GM21529 (cell line): ENCODE measurements at regions not wholly inside any gene's neighbourhood (a gene's known extent, or its start where the extent isn't known, plus 50 kb on each side); places are given as distances from the start of the nearest gene placed in this dataset.
"Not testable (repeated sequence)": the region's sequence is repeated elsewhere in the genome, so short reads cannot be mapped to it uniquely, and the experiment has no call there.

Experiments used
- ATAC-seq: cut with Tn5 transposase; IDR thresholded peaks from one replicate; pipeline ENCODE4 v1.9.1; 2021; ENCODE audit not compliant: unreplicated experiment

DNA sequence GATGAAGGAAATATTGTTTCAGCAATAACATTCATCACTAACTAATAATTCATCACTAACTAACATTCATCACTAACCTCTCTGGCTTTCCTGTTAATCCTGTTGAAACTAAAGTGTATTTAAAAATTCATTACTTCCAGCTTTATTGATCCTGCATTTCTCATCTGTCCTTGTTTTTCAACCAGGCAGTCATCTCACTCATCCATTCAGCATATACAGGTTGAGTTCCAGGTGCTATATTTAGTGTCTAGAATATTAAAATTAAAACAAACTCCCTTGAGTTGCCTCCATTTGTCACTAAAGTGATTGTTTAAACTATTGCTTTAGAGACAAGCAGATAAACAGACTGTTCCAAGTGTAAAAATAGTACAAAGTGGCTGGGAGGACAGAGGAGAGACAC lies 58.1 kb downstream of the ATXN7L3B start:
- ATAC-seq = no peak

- no peak for ATAC-seq
Measured at GRCh38 chr12:74598819-74599218, 61.2 kb downstream of the ATXN7L3B start.

- no peak for ATAC-seq
Measured at GRCh38 chr12:74599932-74600331, 62.3 kb downstream of the ATXN7L3B start.

- not testable (repeated sequence) for ATAC-seq
Measured at GRCh38 chr12:74600817-74601216, 63.2 kb downstream of the ATXN7L3B start.

DNA sequence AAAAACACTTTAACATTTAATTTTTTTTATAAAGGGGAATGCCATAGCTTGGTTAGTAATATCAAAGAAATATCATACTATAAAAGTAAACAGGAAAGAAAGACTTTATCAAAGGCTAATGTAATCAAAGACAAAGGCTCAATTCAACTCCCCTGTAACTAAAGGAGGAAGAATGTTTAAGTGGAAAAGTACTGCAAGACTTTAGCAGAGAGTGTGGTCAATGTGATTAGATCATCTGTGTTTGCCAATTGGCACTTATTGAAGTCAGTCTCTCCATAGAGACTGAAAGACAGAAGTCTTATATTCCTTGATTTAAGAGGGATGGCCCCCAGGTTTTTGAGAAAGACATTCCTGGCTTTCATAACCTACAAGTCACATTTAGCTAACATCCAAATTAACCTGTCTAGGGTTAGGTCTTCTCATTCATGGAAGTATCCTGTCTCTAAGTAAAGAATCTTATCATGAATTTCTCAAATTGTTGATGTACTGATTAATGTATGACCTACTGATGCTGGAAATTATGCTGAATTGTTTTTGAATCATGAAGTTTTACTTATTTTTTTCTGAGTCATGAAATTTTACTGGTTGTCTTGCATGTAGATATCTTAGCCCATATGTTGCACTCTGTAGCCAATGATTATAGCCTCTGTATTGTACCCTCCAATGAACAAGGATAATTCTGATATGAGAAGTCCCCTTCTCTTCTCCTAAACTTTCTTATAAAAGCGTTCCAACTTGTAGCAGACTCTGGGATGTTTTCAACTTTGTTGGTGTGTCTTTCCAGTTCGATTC lies 65.4 kb downstream of the ATXN7L3B start:
- ATAC-seq = no peak

GRCh38 chr12:74608231-74608775 lies 70.7 kb downstream of the ATXN7L3B start:
- ATAC-seq = no peak

DNA sequence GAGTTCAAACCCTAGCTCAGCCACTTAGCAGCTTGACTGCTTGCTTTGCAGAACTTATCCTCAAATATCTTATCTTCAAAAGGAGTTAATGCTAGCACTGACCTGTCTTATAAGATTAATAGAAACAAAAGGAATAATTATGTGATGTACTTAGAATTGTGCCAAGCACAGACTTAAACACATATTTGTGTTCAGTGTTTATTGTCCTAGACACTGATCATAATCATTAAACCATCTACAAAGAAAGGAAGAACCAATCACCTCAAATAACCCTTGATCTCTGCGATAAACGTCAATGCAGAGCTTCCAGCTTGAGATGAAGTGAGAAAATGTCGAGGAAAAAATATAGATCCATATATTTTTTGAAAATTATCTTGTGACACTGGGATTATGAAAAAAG lies 73.1 kb downstream of the ATXN7L3B start:
- no peak for ATAC-seq

DNA sequence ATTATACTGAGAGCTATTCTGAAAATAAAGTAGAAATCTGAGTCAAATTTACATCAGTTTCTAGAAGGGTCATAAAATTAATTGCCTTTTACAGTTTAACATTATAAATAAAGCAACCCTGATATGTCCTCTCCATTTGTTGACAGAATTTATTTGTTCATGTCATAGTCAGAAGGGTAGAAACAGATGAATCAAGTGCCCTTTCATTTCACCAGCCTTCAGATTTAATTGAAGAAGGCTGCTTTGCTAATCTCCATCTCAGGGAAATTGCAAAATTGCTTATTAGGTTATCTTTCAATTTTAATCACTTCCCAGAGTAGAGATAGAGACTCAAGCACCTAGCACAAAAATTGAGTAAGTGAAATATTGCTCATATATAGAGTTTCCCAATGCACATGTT lies 76.8 kb downstream of the ATXN7L3B start:
- ATAC-seq = no peak

DNA sequence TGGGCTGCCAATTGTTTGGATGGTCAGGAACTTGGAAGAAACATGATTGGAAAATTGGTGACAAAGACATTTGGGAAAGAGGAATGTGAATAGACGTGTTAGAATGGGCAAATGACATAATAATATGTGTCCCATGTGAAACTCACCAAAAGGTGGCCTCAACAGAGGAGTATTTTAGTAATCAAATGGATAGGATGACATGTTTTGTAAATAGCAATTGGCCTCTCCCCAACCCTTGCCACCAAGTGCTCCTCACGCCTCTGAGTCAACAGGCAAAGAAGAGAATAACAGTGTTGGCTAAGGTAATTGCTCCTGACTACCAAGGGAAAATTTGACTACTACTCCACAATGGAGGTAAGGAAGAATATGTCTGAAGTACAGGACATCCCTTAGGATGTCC lies 81.4 kb downstream of the ATXN7L3B start:
- ATAC-seq = no peak

DNA sequence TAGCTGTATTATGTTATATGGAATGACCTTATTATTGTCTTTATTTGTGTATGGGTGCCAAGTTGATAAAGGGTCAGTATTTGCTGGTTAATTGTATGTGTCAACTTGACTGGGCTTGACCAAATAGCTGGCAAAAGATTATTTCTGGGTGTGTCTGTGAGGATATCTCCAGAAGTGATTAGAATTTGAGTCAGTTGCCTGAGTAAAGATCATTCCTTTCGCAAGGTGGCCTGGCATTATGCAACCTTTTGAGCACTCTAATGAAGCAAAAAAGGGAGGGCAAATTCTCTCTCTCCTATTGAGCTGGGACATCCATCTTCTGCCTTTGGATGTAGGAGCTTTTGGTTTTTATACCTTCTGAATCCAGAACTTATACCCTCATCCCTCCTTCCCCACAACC lies 82.2 kb downstream of the ATXN7L3B start:
- ATAC-seq = no peak

GRCh38 chr12:74620921-74621320 lies 83.3 kb downstream of the ATXN7L3B start:
- ATAC-seq = no peak

DNA sequence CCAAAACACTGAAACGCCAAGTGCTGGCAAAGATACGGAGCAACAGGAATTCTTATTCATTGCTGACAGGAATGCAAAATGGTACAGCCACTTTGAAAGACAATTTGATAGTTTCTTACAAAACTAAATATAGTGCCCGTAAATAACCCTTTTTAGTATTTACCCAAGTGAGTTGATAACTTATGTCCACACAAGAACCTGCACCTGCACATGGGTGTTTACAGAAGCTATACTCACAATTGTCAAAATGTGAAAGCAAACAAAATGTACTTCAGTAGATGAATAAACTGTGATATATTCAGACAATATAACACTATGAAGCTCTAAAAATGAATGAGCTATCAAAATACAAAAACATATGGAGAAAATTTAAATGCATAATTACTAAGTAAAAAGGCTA lies 86.6 kb downstream of the ATXN7L3B start:
- ATAC-seq = no peak

DNA sequence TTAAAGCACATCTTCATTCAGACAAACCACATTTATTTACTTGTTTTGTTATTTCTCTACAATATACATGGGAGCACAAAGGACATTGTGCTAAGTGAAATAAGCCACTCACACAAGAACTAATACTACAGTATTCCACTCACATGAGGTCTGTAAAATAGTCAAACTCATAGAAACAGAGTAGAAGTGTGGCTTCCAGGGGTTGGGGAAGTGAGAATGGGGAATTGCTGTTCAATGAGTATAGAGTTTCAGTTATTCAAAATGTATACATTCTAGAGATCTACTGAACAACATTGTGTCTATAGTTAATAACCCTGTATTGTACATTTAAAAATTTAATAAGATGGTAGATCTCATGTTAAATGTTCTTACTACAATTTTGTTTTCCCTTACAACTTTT lies 88.8 kb downstream of the ATXN7L3B start:
- ATAC-seq = peak; percentile 80

DNA sequence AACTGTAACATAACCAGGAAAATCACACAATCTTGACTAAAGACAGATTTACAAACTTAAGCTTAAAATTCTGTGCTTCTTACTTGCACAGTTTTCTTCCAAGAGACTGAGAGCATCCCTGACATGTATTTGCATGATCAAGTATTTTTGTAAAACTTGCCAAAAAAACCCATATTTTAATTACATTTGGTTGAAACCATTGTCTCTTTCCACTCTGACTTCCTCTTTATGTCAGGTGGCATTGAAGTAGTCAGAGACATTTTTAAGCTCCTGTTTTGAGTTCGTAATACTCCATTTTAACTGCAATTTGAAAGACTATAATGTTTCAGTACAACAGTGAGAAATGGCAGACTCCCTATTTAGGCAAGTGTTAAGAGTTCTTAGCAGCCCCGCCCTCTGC lies 103.6 kb downstream of the ATXN7L3B start:
- ATAC-seq = no peak

DNA sequence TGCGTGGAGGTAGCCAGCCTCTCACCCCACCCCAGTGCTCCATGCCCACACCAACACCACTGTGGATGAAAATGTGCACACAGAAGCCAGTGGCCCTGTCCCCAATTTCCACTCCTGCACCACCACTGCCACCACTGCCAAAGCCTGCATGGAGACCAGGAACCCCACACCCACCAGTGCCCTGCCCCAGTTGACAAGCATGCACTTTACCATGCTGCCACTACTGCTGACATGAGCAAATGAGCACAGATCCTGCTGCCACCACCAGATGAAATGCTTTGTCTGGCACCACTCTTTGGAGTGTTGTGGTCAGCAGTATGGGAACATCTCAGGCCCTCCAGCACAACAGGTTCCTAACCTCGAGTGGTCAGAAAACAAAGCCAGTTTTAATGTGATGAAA lies 104.1 kb downstream of the ATXN7L3B start:
- ATAC-seq = no peak

DNA sequence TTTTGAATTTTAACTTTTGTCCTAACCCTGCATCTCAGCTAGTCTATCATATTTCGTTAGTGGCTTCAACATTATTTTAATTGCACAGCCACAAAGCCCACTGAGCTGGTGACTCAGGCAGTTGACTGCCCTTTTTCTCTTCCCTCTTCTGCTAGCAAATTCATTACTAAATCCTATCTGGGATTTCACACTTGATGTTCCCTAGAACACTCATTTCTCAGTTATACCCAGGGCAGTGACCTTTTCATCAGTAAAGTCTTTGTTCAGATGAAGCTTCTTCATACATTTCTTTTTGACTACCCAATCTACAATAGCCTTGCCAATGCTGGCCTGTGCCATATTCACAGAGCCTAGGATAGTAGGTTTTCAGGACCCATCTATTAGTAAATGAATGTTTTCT lies 107.0 kb downstream of the ATXN7L3B start:
- ATAC-seq = no peak

GRCh38 chr12:74646831-74647230 lies 109.2 kb downstream of the ATXN7L3B start:
- ATAC-seq = no peak

- no peak for ATAC-seq
Measured at GRCh38 chr12:74647256-74647655, 109.6 kb downstream of the ATXN7L3B start.

GRCh38 chr12:74656251-74656650 lies 118.6 kb downstream of the ATXN7L3B start:
- no peak for ATAC-seq

DNA sequence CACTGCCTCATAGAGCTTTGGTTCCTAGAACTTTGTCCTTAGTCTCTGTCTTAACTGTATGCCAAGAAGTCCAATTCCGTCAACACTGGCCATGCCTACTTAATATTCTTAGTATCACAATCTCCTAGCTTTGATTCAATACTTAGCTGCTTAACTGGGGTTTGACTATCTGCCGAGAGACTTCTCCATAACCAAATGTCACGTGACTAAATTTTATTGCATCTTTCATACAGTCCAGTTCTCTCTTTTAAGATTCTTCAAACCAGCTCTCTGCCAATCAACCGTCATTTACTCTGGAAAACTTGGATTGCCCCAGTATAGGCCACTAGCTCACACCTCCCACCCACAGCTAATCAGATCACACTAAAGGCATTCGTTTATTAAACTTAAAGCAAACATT lies 122.8 kb downstream of the ATXN7L3B start:
- no peak for ATAC-seq

DNA sequence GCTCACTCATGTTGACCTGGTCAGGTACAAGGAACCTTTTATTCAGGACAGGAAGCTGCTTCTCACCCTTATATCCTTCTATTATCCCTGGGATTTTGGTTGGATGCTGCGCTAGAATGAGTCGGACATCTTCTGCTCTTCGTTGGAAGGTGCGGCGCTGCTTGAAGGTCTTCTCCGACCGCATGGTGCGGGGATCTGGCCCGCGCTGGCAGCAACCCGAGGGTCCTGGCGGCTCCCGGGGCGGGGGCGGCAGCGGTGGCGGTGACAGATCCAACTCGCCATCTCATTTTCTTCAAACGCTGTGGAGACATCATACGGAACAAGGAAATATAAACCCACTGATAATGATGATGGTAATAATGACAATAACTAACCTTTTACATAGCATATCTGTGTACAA lies 126.3 kb downstream of the ATXN7L3B start:
- ATAC-seq = no peak

- no peak for ATAC-seq
Measured at GRCh38 chr12:74665690-74666089, 128.1 kb downstream of the ATXN7L3B start.

GRCh38 chr12:74671421-74671820 lies 133.8 kb downstream of the ATXN7L3B start:
- ATAC-seq = no peak
